CD4-positive, alpha-beta T cell treated with Interleukin-1 beta for 1 hour (primary cell): ENCODE measurements at regions not wholly inside any gene's neighbourhood (a gene's known extent, or its start where the extent isn't known, plus 50 kb on each side); places are given as distances from the start of the nearest gene placed in this dataset.
"Not testable (repeated sequence)": the region's sequence is repeated elsewhere in the genome, so short reads cannot be mapped to it uniquely, and the experiment has no call there.

Experiments
- DNase-seq, 2 donors: peaks; one replicate each; pipeline ENCODE4 v3.0.0-alpha.2; 2020 to 2022

GRCh38 chr3:18593231-18593630, 168.1 kb upstream of the SATB1 start:
- no peak for DNase-seq

GRCh38 chr3:18591120-18591519, 166.0 kb upstream of the SATB1 start:
- DNase-seq: no peak

GRCh38 chr3:18586076-18586475, 160.9 kb upstream of the SATB1 start:
- no peak for DNase-seq

GRCh38 chr3:18585004-18585968, 160.1 kb upstream of the SATB1 start:
- DNase-seq: no peak

GRCh38 chr3:18580268-18580667, 155.1 kb upstream of the SATB1 start:
- no peak for DNase-seq

GRCh38 chr3:18579661-18580060, 154.5 kb upstream of the SATB1 start:
- no peak for DNase-seq

GRCh38 chr3:18575573-18575972, 150.4 kb upstream of the SATB1 start:
- no peak for DNase-seq

GRCh38 chr3:18572809-18573208, 147.7 kb upstream of the SATB1 start:
- no peak for DNase-seq

- no peak for DNase-seq
These were observed 142.2 kb upstream of the SATB1 start for GRCh38 chr3:18567293-18567692.

GRCh38 chr3:18562364-18563154, 137.4 kb upstream of the SATB1 start:
- no peak for DNase-seq

- DNase-seq: peak; percentile 41 to 64
These were observed 134.2 kb upstream of the SATB1 start for GRCh38 chr3:18559331-18559842.

- no peak for DNase-seq
These were observed 133.4 kb upstream of the SATB1 start for GRCh38 chr3:18558507-18558906.

- DNase-seq: no peak
These were observed 132.1 kb upstream of the SATB1 start for GRCh38 chr3:18557216-18557615.

- DNase-seq: peak; percentile 28 to 48
These were observed 131.5 kb upstream of the SATB1 start for GRCh38 chr3:18556503-18557135.

- DNase-seq: no peak
These were observed 130.9 kb upstream of the SATB1 start for GRCh38 chr3:18556001-18556408.

GRCh38 chr3:18552579-18553105, 127.5 kb upstream of the SATB1 start:
- DNase-seq: not testable (repeated sequence)

- DNase-seq: no peak
These were observed 121.5 kb upstream of the SATB1 start for GRCh38 chr3:18546632-18547031.

GRCh38 chr3:18544146-18544545, 119.0 kb upstream of the SATB1 start:
- DNase-seq: no peak

GRCh38 chr3:18538463-18539230, 113.5 kb upstream of the SATB1 start:
- no peak for DNase-seq

- no peak for DNase-seq
These were observed 107.9 kb upstream of the SATB1 start for GRCh38 chr3:18533039-18533438.

GRCh38 chr3:18531662-18532061, 106.5 kb upstream of the SATB1 start:
- DNase-seq: no peak

GRCh38 chr3:18529631-18530030, 104.5 kb upstream of the SATB1 start:
- no peak for DNase-seq
